GM23248 (cell line): ENCODE measurements at regions not wholly inside any gene's neighbourhood (a gene's known extent, or its start where the extent isn't known, plus 50 kb on each side); places are given as distances from the start of the nearest gene placed in this dataset.

ENCODE experiments used
- EZH2 ChIP-seq: fragments of 200-600 bp; sonication (generic); IDR thresholded peaks from 2 replicates; pipeline ENCODE4 v1.6.1; 2018; ENCODE audit warnings: antibody characterized with exemption, mild to moderate bottlenecking; ENCODE audit not compliant: insufficient read depth, poor library complexity, severe bottlenecking
- EZH2phosphoT487 ChIP-seq: fragments of 200-600 bp; sonication (generic); IDR thresholded peaks from 2 replicates; pipeline ENCODE4 v1.6.1; 2018; ENCODE audit warnings: antibody characterized with exemption, moderate library complexity, mild to moderate bottlenecking, low read depth; ENCODE audit not compliant: insufficient read depth

DNA sequence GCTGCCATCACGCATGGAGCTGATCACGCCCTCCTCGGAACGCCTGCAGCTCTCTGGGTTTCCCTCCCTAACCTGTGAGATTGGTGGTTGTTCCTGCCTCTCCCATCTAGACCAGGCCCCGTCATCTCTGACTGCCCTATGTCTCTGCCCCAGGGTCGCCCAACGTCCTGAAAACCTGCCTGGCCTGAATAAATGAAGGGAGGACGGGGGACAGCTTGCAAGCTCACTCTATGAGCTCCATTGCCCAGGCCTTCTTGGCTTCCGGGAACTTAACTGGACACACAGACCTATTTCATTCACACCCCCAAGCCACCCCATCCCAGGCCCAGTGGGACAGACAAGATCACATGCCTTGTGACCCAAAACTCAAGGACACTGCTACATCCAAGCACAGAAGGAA is 274.2 kb downstream of the XXYLT1 start:
- TF ChIP-seq EZH2, result no peak
- TF ChIP-seq EZH2phosphoT487, result no peak
